Vagina (tissue), 2 donors: ENCODE measurements at regions not wholly inside any gene's neighbourhood (a gene's known extent, or its start where the extent isn't known, plus 50 kb on each side); places are given as distances from the start of the nearest gene placed in this dataset.

Experiments
- POLR2A ChIP-seq, 2 donors: fragments of 450-650 bp; IDR thresholded peaks; one replicate each; pipeline ENCODE4 v1.6.1; 2017; ENCODE audit warnings: antibody characterized with exemption in 2 of 2, mild to moderate bottlenecking in 2 of 2, moderate library complexity in 2 of 2
- TF ChIP-seq, protein P1 (sequence below), 3 experiments: fragments of 450-650 bp in 2 of 3; fragments of 200-600 bp in 1 of 3; sonication (generic) in 1 of 3; IDR thresholded peaks; one replicate each; pipeline ENCODE4 v1.5.1; 2017 to 2019; ENCODE audit warnings: antibody characterized with exemption in 3 of 3, mild to moderate bottlenecking in 2 of 3, moderate library complexity in 2 of 3

- TF ChIP-seq POLR2A (IDR thresholded peaks at IDR 0.05): no peak
- TF ChIP-seq, protein P1, sequence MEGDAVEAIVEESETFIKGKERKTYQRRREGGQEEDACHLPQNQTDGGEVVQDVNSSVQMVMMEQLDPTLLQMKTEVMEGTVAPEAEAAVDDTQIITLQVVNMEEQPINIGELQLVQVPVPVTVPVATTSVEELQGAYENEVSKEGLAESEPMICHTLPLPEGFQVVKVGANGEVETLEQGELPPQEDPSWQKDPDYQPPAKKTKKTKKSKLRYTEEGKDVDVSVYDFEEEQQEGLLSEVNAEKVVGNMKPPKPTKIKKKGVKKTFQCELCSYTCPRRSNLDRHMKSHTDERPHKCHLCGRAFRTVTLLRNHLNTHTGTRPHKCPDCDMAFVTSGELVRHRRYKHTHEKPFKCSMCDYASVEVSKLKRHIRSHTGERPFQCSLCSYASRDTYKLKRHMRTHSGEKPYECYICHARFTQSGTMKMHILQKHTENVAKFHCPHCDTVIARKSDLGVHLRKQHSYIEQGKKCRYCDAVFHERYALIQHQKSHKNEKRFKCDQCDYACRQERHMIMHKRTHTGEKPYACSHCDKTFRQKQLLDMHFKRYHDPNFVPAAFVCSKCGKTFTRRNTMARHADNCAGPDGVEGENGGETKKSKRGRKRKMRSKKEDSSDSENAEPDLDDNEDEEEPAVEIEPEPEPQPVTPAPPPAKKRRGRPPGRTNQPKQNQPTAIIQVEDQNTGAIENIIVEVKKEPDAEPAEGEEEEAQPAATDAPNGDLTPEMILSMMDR (IDR thresholded peaks at IDR 0.05): no peak
Measured at GRCh38 chr20:17869295-17869994, 99.1 kb downstream of the SNX5 start.
